ENCODE measurements at regions not wholly inside any gene's neighbourhood (a gene's known extent, or its start where the extent isn't known, plus 50 kb on each side); places are given as distances from the start of the nearest gene placed in this dataset.

- TF ChIP-seq, protein P1, sequence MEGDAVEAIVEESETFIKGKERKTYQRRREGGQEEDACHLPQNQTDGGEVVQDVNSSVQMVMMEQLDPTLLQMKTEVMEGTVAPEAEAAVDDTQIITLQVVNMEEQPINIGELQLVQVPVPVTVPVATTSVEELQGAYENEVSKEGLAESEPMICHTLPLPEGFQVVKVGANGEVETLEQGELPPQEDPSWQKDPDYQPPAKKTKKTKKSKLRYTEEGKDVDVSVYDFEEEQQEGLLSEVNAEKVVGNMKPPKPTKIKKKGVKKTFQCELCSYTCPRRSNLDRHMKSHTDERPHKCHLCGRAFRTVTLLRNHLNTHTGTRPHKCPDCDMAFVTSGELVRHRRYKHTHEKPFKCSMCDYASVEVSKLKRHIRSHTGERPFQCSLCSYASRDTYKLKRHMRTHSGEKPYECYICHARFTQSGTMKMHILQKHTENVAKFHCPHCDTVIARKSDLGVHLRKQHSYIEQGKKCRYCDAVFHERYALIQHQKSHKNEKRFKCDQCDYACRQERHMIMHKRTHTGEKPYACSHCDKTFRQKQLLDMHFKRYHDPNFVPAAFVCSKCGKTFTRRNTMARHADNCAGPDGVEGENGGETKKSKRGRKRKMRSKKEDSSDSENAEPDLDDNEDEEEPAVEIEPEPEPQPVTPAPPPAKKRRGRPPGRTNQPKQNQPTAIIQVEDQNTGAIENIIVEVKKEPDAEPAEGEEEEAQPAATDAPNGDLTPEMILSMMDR (IDR thresholded peaks at IDR 0.05; ENCODE audit: low read depth, low read length) = no peak
- no peak overlapping the region for H3K4me3 ChIP-seq (ENCODE audit: low read depth, low read length)
Observed at GRCh38 chr3:106810300-106810875, 566.9 kb upstream of the CCDC54 start.

GRCh38 chr3:106811376-106811775, 565.9 kb upstream of the CCDC54 start:
- TF ChIP-seq, protein P1 (IDR thresholded peaks at IDR 0.05; ENCODE audit: low read depth, low read length) = no peak
- no peak overlapping the region for H3K4me3 ChIP-seq (ENCODE audit: low read depth, low read length)

GRCh38 chr3:106813742-106814141, 563.5 kb upstream of the CCDC54 start:
- H3K4me3 ChIP-seq (ENCODE audit: low read depth, low read length) = no peak overlapping the region
- TF ChIP-seq, protein P1 (IDR thresholded peaks at IDR 0.05; ENCODE audit: low read depth, low read length) = no peak

- H3K4me3 ChIP-seq (ENCODE audit: low read depth, low read length) = no peak overlapping the region
- TF ChIP-seq, protein P1 (IDR thresholded peaks at IDR 0.05; ENCODE audit: low read depth, low read length) = no peak
Observed at GRCh38 chr3:106814231-106814630, 563.0 kb upstream of the CCDC54 start.

DNA sequence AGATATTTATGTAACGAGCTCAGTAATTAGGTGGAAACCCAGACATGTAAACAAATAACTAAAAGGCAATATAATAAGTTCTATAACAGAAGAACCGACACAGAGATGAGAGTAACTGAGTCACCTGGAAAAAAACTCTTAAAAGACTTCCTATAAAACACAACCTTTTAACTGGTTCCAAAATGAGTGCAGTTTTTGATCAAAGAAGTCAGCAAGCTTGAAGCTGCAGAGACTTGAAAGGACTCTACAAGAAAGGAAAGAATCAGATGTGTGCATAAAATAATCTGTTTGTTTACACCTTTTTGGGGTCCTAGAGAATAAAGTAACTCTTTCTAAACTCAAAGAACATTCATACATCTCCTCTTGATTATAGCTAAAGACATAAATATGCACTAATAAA, 560.4 kb upstream of the CCDC54 start:
- TF ChIP-seq, protein P1 (IDR thresholded peaks at IDR 0.05; ENCODE audit: low read depth, low read length) = no peak
- H3K4me3 ChIP-seq (ENCODE audit: low read depth, low read length) = no peak overlapping the region

GRCh38 chr3:106817706-106818105, 559.5 kb upstream of the CCDC54 start:
- TF ChIP-seq, protein P1 (IDR thresholded peaks at IDR 0.05; ENCODE audit: low read depth, low read length) = no peak
- H3K4me3 ChIP-seq (ENCODE audit: low read depth, low read length) = no peak overlapping the region

- no peak overlapping the region for H3K4me3 ChIP-seq (ENCODE audit: low read depth, low read length)
- TF ChIP-seq, protein P1 (IDR thresholded peaks at IDR 0.05; ENCODE audit: low read depth, low read length) = no peak
Observed at GRCh38 chr3:106819440-106819839, 557.8 kb upstream of the CCDC54 start.

Measured in WI38 (cell line).